ENCODE measurements at regions not wholly inside any gene's neighbourhood (a gene's known extent, or its start where the extent isn't known, plus 50 kb on each side); places are given as distances from the start of the nearest gene placed in this dataset.

DNA sequence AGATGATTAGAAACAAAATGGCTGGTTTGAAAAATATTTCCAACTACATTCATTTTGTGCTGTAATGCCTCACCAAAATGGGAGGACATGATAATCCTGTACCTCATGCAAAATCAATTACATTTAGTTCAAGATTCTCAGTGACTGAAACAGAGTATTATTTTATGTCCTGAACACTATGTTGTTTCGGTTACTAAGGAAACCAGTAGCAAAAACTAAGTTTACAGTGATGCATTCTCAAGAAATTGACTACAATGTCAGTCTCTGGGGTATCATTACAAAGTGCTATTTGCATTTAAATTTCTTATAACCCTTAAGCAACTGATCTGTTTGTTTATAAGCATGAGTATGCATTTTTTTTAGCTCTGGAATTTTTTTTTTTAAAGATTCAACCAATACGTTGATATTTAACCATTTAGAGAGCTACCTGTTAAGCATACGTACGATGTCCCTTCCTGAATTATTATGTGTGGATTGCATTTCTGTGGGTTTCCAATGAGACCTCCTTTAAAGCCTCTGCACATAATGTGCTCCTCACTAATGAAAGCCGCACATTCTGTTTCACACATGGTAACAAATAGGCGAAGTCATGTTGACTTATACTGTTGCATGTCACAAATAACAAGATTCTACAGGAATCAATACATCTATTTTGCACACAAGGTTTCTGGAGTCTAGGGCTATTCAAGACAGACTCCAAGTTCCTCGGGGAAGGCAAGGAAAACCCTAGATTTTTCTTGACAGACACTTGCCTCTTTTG, 1035.7 kb downstream of the ADGRL2 start:
- TF ChIP-seq, protein P1, sequence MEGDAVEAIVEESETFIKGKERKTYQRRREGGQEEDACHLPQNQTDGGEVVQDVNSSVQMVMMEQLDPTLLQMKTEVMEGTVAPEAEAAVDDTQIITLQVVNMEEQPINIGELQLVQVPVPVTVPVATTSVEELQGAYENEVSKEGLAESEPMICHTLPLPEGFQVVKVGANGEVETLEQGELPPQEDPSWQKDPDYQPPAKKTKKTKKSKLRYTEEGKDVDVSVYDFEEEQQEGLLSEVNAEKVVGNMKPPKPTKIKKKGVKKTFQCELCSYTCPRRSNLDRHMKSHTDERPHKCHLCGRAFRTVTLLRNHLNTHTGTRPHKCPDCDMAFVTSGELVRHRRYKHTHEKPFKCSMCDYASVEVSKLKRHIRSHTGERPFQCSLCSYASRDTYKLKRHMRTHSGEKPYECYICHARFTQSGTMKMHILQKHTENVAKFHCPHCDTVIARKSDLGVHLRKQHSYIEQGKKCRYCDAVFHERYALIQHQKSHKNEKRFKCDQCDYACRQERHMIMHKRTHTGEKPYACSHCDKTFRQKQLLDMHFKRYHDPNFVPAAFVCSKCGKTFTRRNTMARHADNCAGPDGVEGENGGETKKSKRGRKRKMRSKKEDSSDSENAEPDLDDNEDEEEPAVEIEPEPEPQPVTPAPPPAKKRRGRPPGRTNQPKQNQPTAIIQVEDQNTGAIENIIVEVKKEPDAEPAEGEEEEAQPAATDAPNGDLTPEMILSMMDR (IDR thresholded peaks at IDR 0.05): no peak
- no peak for TF ChIP-seq EP300 (IDR thresholded peaks at IDR 0.05)
